ENCODE measurements at regions not wholly inside any gene's neighbourhood (a gene's known extent, or its start where the extent isn't known, plus 50 kb on each side); places are given as distances from the start of the nearest gene placed in this dataset.
A peak's percentile ranks its signal among the peaks of the same experiment; 100 is the strongest.
"Not testable (repeated sequence)": the region's sequence is repeated elsewhere in the genome, so short reads cannot be mapped to it uniquely, and the experiment has no call there.

DNA sequence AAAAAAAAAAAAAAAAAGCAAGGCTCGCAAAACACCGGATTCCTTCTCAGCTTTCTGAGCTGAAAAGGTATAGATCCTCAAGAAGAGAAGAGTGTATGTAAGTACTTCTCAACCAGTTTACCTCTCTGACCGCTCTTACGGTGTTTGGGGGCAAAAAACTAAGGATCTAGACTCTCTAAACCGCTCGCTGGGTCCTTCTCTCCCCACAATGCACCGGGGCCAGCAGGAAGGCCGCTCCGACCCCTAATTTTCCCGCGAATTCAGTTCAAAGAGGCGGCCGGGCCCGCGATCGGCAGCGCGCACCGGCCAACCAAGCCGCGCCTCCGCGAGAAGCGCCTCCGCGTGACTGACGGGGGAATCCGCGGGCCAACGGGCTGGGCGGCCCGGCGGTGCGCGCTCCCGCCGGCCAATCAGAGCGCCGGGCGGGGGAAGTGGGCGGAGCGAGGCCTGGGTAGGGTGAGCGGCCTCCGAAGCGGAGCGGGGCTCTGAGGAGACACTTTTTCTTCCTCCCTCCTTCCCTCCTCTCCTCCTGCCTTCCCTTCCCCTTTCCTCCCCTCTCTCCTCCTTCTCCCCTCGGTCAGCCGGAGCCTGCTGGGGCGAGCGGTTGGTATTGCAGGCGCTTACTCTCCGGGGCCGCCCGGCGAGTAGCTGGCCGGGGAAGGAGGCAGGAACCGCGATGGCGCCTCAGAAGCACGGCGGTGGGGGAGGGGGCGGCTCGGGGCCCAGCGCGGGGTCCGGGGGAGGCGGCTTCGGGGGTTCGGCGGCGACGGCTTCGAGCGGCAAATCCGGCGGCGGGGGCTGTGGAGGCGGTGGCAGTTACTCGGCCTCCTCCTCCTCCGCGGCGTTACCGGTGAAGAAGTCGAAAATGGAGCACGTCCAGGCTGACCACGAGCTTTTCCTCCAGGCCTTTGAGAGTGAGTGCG, 93.0 kb downstream of the CRLF3 start:
- peak; percentile 76 to 82 for DNase-seq (ENCODE audit: low read depth in 2 of 2)

DNA sequence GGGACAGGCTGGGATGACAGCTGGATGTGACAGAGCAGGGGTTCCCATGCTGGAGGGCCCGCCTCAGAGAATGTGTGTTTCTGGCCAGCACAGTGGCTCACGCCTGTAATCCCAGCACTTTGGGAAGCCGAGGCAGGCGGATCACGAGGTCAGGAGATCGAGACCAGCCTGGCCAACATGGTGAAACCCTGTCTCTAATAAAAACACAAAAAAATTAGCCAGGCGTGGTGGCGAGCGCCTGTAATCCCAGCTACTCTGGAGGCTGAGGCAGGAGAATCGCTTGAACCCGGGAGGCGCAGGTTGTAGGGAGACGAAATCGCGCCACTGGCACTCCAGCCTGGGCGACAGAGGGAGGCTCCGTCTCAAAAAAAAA, 93.7 kb downstream of the CRLF3 start:
- DNase-seq (ENCODE audit: low read depth in 2 of 2): not testable (repeated sequence)

DNA sequence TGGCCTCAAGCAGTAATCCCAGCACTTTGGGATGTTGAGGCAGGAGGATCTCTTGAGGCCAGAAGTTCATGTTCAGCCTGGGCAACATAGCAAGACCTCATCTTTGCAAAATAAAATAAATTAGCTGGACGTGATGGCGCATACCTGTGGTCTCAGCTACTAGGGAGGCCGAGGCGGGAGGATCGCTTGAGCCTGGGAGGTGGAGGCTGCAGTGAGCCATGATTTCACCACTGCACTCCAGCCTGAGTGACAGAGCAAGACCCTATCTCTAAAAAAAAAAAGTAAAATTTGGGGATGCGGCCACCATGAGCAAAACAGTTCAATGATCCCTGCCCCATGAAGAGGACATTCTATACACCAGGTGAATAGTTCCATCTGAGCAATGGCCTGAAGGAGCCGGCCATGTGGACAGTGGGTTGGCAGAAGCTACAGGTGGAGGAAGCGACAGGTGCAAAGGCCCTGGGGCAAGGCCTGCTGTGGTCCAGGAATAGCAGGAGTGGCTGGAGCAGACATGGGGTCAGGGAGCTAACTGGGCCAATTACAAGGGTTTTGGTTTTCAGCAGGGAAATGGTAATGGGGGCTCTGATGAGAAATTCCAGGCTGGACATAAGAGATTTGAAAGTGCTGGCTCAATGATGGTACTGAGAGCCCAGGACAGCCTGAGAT, 94.2 kb downstream of the CRLF3 start:
- not testable (repeated sequence) for DNase-seq (ENCODE audit: low read depth in 2 of 2)

DNA sequence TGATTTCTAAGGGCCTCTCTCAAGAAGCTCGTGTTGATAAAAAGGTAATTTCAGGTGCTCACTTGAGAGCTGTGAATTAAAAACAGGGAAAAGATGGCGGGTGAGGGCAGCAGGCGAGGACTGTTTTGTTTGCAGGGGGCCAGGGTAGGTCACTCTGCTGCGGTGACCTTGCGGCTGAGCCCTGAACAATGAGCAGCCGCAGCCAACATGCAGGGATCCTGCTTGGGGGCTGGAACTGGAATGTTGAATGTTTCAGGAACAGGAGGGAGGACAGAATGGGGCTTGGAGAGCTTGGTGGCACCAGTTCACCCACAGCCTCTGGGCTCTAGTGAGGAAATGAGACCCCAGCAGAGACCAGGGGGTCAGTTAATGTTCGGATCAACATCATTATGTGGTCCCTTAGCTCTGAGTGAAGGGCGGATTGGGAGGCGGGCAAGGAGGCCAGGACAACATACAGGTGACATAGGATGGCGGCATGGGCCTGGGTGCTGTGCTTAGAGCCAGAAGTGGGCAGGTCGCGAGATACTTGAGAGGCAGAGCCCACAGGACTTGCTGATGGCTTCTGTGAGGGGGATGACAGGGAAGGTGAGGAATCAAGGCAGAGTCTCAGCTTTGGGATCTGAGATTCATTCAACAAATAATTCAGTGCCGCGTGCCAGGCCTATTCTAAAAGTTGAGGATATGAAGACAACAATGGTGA, 94.9 kb downstream of the CRLF3 start:
- DNase-seq (ENCODE audit: low read depth in 2 of 2): not testable (repeated sequence)

DNA sequence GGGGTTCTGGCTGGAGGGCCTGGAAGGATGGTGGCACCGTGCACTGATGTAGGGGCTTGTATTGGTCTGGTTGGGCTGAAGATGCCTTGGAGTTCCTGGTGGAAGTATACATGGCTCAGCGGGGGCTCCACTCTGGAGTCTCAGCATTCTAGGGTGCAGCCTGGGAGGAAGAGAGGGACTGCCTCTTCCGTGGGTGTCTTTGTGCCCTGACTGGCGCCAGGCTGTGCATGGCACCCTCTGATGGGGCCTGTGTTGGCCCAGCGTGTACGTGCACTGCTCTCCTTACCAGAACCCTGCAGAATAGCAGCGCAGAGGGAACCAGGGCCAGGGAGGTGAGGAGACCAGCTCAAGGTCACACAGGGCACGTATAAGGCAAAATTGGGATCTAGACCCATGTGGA, 97.0 kb downstream of the CRLF3 start:
- DNase-seq (ENCODE audit: low read depth in 2 of 2): not testable (repeated sequence)

DNA sequence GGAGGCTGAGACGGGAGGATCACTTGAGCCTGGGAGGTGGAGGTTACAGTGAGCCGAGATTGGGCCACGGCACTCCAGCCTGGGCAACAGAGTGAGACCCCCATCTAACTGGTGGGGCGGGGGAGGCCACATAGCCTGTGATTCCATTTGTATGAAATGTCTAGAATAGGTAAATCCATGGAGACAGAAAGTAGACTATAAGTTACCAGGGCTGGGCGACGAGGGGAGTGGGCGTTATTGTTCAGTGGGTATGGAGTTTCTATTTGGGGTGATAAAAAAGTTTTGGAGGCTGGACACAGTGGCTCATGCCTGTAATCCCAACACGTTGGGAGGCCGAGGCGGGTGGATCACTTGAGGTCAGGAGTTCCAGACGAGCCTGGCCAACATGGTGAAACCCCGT, 97.8 kb downstream of the CRLF3 start:
- DNase-seq (ENCODE audit: low read depth in 2 of 2): not testable (repeated sequence)

DNA sequence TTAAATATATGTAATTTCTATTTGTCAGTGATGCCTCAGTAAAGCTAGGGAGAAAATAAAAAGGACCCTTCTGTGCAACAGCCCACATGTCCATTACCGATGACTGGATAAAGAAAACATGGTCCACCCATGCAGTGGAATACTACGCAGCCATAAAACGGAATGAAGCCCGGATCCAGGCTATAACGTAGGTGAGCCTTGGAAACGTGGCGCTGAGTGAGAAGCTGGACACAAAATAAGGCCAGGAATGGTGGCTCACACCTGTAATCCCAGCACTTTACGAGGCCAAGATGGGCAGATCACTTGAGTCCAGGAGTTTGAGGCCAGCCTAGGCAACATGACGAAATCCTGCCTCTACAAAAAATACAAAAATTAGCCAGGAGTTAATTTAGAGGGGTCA, 98.2 kb downstream of the CRLF3 start:
- DNase-seq (ENCODE audit: low read depth in 2 of 2): not testable (repeated sequence)

DNA sequence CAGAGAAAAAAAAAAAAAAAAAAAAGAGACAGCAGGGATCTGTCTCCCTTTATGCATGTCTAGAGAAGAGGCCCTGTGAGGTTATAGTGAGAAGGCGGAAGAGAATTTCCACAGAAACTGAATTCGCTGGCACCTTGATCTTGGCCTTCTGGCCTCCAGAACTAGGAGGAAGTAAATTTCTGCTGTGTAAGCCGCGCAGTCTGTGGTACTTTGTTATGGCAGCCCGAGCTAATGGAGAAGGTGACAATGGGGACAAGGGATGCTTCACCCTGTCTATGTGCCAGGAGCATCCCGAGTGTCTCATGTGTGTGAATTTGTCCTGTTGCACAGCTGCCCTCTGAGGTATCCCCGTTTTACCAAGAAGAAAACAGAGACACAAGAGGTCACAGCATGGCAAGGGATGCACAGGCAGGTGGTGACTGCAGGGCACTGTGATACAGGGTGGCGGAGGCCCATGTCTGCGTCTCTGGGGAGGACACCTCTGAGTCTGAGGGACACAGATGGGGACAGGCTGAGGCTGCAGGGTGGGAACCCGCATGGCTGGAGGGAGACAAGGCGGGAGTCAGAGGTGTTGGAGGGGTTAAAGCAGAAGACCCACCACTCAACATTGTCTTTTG, 100.3 kb downstream of the CRLF3 start:
- not testable (repeated sequence) for DNase-seq (ENCODE audit: low read depth in 2 of 2)

DNA sequence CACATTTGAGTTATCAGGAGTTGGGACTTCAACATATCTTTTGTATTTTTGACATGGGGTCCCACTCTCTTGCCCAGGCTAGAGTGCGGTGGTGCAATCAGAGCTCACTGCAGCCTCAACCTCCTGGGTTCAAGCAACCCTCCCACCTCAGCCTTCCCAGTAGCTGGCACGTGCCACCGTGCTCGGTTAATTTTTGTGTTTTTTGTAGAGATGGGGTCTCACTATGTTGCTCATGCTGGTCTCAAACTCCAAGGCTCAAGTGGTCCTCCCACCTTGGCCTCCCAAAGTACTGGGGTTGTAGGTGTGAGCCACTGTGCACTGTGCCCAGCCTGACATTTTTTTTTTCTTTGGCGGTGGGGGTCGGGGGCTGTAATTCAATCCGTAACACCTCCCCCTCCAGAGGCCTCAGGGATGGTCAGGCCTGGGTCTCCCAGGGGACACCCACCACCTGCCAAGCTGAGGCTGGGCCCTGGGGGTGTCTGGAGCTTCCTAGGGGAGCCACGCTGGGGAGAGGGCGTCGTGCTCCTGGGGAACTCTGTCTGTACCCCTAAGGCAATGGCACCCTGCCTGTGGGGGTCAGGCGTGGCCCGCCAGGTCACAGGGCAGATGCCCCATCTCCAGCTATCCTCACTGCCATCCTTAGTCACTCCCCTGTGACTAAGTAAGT, 102.2 kb downstream of the CRLF3 start:
- not testable (repeated sequence) for DNase-seq (ENCODE audit: low read depth in 2 of 2)

DNA sequence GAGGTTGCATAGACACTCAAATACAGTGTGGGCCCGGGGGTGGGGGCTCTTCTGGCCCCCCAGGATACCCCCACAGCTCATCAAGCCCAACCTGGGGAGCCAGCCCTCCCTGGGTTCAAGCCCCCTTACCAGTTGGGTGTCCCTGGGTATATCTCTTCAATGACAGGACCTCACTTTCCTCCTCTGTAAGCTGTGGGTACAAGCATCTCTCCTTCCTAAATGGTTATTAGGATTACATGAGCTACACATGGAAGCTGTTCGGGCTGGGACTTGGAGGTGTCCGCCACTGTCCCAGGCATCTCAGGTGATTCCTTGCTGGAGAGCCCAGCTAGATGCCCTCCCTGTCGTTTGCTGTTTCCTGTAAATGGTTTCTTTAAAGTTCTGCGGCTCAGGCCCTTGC, 103.5 kb downstream of the CRLF3 start:
- DNase-seq (ENCODE audit: low read depth in 2 of 2): not testable (repeated sequence)

DNA sequence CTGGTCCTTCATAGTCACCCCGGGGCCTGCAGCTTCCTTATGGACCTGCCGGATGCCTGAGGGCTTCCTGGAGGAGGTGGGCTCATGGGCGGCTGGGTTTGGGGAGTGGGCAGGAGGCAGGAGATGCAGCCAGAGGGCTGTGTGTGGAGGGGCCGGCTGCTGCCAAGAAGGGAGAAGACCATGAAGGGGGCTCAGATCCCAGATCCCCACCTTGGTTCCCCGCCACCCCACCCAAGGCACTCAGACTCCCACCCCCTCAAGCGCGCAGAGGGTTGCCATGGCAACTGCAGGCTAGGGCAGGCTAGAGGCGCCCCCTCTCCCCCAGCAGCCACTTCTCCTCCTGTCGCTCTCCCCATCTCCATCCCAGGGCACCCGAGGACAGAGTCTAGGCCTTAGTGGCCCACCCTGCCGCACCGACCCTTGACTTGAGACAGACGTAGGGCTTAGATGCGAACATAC, 104.5 kb downstream of the CRLF3 start:
- DNase-seq (ENCODE audit: low read depth in 2 of 2): no peak

DNA sequence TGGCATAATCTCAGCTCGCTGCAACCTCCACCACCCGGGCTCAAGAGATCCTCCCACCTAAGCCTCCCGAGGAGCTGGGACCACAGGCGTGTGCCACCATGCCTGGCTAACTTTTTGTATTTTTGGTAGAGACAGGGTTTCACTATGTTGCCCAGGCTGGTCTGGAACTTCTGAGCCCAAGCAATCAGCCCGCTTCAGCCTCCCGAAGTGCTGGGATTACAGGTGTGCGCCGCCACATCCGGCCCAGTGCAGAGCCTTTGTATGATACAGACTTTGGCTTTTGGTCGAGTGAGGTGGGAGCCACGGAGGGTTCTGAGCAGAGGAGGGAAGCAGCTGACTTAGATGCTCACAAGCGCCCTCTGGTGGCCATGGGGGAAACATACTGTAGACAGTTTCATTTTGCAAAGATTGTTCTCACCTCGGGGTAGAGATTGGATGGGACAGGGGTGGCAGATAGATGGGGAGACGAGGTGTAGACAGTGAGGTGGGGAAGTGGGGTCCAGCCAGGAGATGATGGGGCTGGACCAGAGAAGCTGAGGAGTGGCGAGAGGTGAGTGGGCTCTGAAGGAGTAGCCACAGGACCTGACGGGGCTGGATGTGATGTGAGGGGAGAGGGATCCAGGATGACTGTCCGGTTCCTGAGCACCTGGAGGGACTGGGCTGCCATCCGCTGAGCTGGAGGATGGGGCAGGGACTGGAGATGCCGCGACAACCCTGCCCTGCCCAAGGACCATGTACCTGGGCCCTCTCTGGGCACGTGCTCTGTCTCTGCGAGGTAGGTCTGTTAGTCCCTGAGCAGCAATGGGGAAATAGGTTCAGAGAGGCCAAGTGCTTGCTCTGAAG, 105.1 kb downstream of the CRLF3 start:
- DNase-seq (ENCODE audit: low read depth in 2 of 2): peak; percentile 71 to 87

DNA sequence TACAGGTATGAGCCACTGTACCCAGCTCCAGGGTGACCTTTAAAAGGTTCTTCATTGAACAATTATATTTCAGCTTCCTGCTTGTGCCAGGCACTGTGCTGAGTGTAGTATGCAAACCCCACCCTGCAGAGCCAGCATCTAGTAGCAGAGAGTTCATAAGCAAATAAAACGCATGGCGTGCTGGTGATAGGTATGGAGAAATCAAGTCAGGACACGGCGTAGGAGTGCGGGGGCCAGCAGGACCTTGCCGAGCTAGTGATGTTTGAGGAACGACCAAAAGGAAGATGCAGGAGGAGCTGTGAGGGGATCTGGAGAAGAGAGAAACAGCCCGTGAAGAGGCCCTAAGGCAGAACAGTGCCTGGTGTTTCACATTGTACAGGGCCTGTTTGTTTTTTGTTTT, 105.8 kb downstream of the CRLF3 start:
- not testable (repeated sequence) for DNase-seq (ENCODE audit: low read depth in 2 of 2)

DNA sequence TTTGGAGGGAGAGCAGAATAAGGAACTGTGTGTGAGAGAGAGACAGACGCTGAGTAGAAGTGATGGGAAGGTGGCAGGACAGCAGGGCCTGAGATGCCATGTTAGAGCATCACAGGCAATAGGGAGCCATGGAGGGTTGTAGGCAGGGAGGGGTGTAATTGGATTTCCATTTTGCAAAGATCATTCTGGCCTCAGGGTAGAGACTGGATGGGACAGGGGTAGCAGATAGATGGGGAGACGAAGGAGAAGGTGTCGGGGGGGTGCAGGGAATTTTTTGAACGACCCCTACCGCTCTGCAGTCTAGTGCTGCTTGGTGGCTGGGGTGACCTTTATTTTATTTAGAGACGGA, 106.4 kb downstream of the CRLF3 start:
- DNase-seq (ENCODE audit: low read depth in 2 of 2): not testable (repeated sequence)

DNA sequence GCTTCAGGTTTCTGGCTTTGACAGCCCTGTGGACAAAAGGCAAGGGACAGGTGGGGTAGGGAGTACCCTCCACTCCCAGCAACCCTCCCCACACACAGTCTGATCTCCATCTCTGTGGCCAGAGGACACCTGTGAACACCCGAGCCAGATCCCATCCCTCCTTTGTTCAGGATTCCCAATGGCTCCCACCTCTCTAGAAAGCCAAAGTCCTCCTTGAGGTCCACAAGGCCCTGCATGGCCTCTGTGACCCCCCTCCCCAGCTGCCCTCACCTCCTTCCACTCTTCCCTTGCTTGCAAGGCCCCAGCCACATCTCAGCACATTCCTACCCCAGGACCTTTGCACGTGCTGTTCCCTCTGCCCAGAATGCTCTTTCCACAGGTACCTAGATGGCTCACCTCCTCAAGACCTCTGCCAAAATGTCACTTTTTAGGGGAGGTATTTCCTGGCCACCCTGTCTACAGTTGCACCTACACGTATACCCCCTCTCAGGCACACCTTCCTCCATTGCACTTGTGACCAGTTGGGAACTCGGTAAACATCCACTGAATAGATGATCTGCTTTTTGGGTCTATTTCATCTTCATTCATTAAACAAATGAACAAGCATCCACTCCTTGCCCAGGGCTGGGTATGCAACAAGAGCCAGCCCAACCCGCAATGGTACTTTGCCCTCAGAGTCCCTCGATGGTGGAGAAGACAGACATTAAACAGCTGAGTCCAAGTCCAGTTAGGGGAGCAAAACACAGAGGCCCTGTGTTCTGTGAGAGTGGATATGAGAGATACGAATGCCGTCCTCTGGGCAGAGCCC, 107.0 kb downstream of the CRLF3 start:
- no peak for DNase-seq (ENCODE audit: low read depth in 2 of 2)

DNA sequence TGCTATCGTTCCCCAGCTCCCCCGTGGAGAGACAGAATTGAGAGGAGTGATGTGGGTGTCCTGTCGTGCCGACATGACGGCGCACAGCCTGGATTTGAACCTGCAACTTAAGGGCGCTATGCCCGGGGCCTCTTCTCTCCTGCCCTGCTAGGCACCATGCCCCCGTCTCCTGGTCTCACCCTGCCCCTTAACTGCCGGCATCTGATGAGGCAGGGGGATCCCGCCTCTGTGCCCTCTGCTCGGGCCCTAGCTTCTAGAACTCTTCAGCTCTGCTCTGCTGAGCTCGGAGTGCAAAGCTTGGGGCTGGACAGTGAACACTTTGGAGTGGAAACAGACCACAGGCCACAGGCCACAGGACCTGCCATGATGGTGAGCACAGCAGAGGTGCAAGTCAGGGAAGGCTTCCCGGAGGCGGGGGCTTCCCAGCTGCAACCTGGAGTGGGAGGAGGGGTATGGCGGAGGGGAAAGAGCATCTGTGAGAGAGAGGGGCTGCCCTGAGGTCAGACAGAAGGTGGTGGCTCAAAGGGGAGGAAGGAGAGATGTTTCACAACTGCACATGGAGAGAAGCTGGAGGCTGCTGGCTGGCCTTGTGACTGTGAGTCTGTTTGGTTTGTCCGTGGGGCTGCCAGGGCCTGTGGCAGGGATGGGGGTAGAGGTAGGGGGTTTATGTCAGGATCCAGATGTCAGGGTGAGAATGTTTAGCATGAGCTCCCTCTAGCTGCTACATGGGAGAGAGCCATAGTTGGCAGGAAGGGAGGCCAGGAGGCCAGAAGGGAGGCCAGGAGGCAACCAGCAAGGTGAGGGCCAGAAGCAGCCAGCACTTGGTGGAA, 107.8 kb downstream of the CRLF3 start:
- DNase-seq (ENCODE audit: low read depth in 2 of 2): no peak

DNA sequence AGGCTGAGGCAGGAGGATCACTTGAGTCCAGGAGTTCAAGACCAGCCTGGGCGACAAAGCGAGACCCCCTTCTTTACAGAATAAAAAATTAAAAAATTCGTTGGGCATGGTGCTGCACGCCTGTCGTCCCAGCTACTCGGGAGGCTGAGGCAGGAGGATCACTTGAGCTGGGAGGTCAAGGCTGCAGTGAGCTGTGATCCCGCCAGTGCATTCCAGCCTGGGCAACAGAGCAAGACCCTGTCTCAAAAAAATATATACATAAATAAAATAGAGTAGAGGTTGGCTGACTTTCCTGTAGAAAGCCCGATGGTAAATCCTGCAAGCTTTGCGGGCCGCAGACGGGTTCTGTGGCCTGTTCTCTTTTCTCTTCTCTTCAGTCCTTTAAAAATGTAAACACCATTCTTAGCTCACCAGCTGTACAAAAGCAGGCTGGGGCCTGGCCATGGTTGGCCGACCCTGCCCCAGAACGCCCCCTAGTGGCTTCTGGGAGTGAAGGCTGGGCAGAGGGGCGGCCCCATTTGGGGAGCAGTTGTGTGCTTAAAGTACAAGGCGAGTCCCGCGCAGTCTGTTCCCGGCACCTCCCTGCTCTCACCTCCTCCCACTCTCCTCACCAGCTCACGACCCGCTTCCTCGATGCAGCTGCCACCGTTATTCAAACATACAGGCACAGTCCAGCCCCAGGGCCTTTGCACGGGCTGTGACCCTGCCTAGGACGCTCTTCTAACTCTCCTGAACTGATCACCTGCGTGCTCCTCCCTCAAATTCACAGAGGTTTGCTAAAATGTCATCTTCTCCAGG, 109.5 kb downstream of the CRLF3 start:
- DNase-seq (ENCODE audit: low read depth in 2 of 2): peak in 1 of 2 donors; percentile 44

DNA sequence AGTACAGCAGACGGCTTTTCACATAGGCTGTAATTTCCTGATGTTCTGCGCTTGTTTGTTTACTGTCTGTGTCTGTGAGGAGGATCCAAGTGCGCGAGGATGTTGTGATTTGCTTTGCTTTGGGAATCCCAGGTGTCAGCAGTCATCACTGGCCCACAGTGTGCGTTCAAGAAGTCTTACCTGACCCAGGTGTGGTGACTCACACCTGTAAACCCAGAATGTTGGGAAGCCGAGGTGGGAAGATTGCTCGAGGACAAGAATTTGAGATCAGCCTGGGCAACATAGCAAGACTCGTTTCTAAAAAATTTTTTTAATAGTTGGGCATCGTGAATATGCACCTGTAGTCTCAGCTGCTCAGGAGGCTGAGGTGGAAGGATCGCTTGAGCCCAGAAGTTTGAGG, 110.7 kb downstream of the CRLF3 start:
- not testable (repeated sequence) for DNase-seq (ENCODE audit: low read depth in 2 of 2)
